ENCODE measurements at regions not wholly inside any gene's neighbourhood (a gene's known extent, or its start where the extent isn't known, plus 50 kb on each side); places are given as distances from the start of the nearest gene placed in this dataset.

- Histone ChIP-seq H3K79me1 (ENCODE audit: low read depth, low read length) (no peaks in the 10 kb centered on the region), H4K8ac (ENCODE audit: extremely low read depth, insufficient read depth, low read length) (no peak overlapping the region), H2BK20ac (ENCODE audit: low read length) (no peak overlapping the region), H2AK5ac (ENCODE audit: low read depth, low read length) (no peak overlapping the region), H3K4me2 (ENCODE audit: insufficient read depth in 1 of 2, low read depth in 2 of 2, low read length in 2 of 2) (no peak overlapping the region), H3K18ac (ENCODE audit: extremely low read depth, low read length) (no peak overlapping the region), H3K4me3 (ENCODE audit: extremely low read depth in 1 of 4, insufficient read depth in 2 of 4, low read depth in 3 of 4, low read length in 4 of 4) (no peak overlapping the region), H3K9me3 (ENCODE audit: insufficient read depth in 2 of 2, low read depth in 1 of 2, low read length in 1 of 2) (no peaks in the 10 kb centered on the region), H3K27ac (ENCODE audit: low read depth, low read length) (no peak overlapping the region), H2BK120ac (replicated peaks; ENCODE audit: low read depth, low read length) (no peak overlapping the region), H2BK15ac (ENCODE audit: low read length) (no peak overlapping the region), H3K27me3 (replicated peaks in 1 of 4; ENCODE audit: control insufficient read depth in 3 of 4, extremely low read depth in 1 of 4, insufficient read depth in 3 of 4, low read length in 3 of 4) (no peaks in the 10 kb centered on the region), H4K20me1 (replicated peaks in 1 of 2; ENCODE audit: control insufficient read depth in 1 of 2, insufficient read depth in 2 of 2, low read length in 2 of 2) (no peaks in the 10 kb centered on the region), H3K9ac (replicated peaks in 1 of 4; ENCODE audit: extremely low read depth in 1 of 4, low read depth in 3 of 4, low read length in 3 of 4) (no peak overlapping the region), H3K56ac (replicated peaks; ENCODE audit: insufficient read length, low read depth, low read length) (no peak overlapping the region), H4K5ac (ENCODE audit: insufficient read length, low read depth, low read length) (no peak overlapping the region), H3K23ac (ENCODE audit: insufficient read length) (no peak overlapping the region), H3K4ac (replicated peaks; ENCODE audit: insufficient read length, low read depth, low read length) (no peak overlapping the region), H3K79me2 (ENCODE audit: control insufficient read depth in 1 of 2, insufficient read depth in 2 of 2, low read length in 2 of 2) (no peaks in the 10 kb centered on the region), H3K23me2 (ENCODE audit: low read depth, low read length) (no peaks in the 10 kb centered on the region), H2BK12ac (ENCODE audit: low read depth, low read length) (no peak overlapping the region), H4K91ac (replicated peaks; ENCODE audit: insufficient read length, low read length) (no peak overlapping the region), H2BK5ac (ENCODE audit: low read depth, low read length) (no peak overlapping the region), H2AFZ (ENCODE audit: low read length) (no peak overlapping the region), H3K4me1 (replicated peaks in 1 of 4; ENCODE audit: control insufficient read depth in 3 of 4, insufficient read depth in 4 of 4, low read length in 3 of 4) (no peaks in the 10 kb centered on the region), H3K14ac (ENCODE audit: insufficient read length) (no peak overlapping the region), H3K36me3 (ENCODE audit: control insufficient read depth in 2 of 4, insufficient read depth in 4 of 4, low read length in 3 of 4) (no peaks in the 10 kb centered on the region)
- CTCF ChIA-PET (ENCODE audit: partially characterized antibody) = interaction anchor here (1.1 to 2.6 kb wide), 2 partner anchors 11 to 29 kb away, joined by 5 to 8 read pairs; no protein-coding TSS in a partner anchor
- no peak for TF ChIP-seq POLR2AphosphoS5 (IDR thresholded peaks at IDR 0.05; ENCODE audit: low read depth, low read length)
- peak; percentile 11 to 17; a peak in 1 of 4 replicates for TF ChIP-seq RAD21 (IDR thresholded peaks at IDR 0.05 in 1 of 2, conservative IDR thresholded peaks at IDR 0.05 in 1 of 2; ENCODE audit: low read depth in 2 of 2, low read length in 2 of 2)
- TF ChIP-seq CBX8 (IDR thresholded peaks at IDR 0.05; ENCODE audit: borderline replicate concordance, low read depth, low read length) = no peak
- FAIRE-seq = no peak
- WGBS, 2 experiments (ENCODE audit: extremely low coverage in 1 of 2, insufficient coverage in 1 of 2, insufficient read length in 1 of 2, insufficient replicate concordance in 2 of 2, low coverage in 1 of 2, low lambda C conversion rate in 2 of 2, missing lambda C conversion rate in 1 of 2) = 82% methylated on average over 2 of the region's 2 CpGs; no CpG with 5 or more reads in 1 of the 2 experiments
- no peak for DNase-seq (ENCODE audit: low read depth in 1 of 2, low spot score in 2 of 2)
- POLR2A ChIA-PET (ENCODE audit: partially characterized antibody) = no interaction called here
These were observed 409.6 kb downstream of the SEC23A start for GRCh38 chr14:38693423-38693822.

Measured in H1 (cell line).